IMR-90 (cell line): ENCODE measurements at regions not wholly inside any gene's neighbourhood (a gene's known extent, or its start where the extent isn't known, plus 50 kb on each side); places are given as distances from the start of the nearest gene placed in this dataset.

Experiments used
- ATAC-seq: fragments of 200-7000 bp; cut with Tn5 transposase; 2 replicates; pipeline ENCODE4 v1.9.1; 2020; ENCODE audit warnings: low read depth, mild to moderate bottlenecking, moderate library complexity
- BruUV-seq: library from RNA; stranded (reverse); fragments of 400-500 nt; replicated peaks from 2 replicates; lab custom pipeline; 2021; lab: Mats Ljungman, UMichigan
- CTCF ChIA-PET: fragments of 300-600 bp; formaldehyde crosslinking; extraction: SDS; loops from one replicate; lab custom pipeline; 2021; ENCODE audit warnings: antibody characterized with exemption; lab: Yijun Ruan, JAX
- POLR2A ChIA-PET: fragments of 300-600 bp; sonication (Branson Sonifier 250); formaldehyde crosslinking; loops from one replicate; lab custom pipeline; 2022; ENCODE audit warnings: antibody characterized with exemption; ENCODE audit not compliant: unreplicated experiment; lab: Charles Lee
- DNase-seq: peaks from one replicate; pipeline ENCODE4 v3.0.0; 2013
- H2AFZ ChIP-seq: replicated peaks from 2 replicates; pipeline ENCODE3; 2013; ENCODE audit warnings: low read length, mild to moderate bottlenecking; ENCODE audit not compliant: poor library complexity
- H2AK5ac ChIP-seq: 2 replicates; pipeline ENCODE4 v1.6.1; 2013; ENCODE audit warnings: low read depth, low read length, inconsistent platforms
- H2AK9ac ChIP-seq: replicated peaks from 2 replicates; pipeline ENCODE3; 2013; ENCODE audit warnings: mild to moderate bottlenecking, low read depth, low read length, moderate library complexity; ENCODE audit not compliant: poor library complexity
- H2BK120ac ChIP-seq: 2 replicates; pipeline ENCODE4 v1.6.1; 2013; ENCODE audit warnings: low read depth, low read length, inconsistent platforms
- H2BK15ac ChIP-seq: 3 replicates; pipeline ENCODE4 v1.6.1; 2013; ENCODE audit warnings: low read depth, low read length, inconsistent platforms
- H2BK20ac ChIP-seq: 2 replicates; pipeline ENCODE4 v1.6.1; 2013; ENCODE audit warnings: low read depth, mild to moderate bottlenecking, inconsistent platforms, low read length, moderate library complexity
- H2BK5ac ChIP-seq: 2 replicates; pipeline ENCODE4 v1.6.1; 2013; ENCODE audit warnings: mild to moderate bottlenecking, low read depth, low read length, inconsistent platforms; ENCODE audit not compliant: poor library complexity, severe bottlenecking
- H3K14ac ChIP-seq: replicated peaks from 2 replicates; pipeline ENCODE4 v1.6.1; 2013; ENCODE audit warnings: low read depth, low read length, inconsistent platforms
- H3K18ac ChIP-seq: 2 replicates; pipeline ENCODE4 v1.6.1; 2013; ENCODE audit warnings: low read depth, low read length, control low read depth
- H3K23ac ChIP-seq: 2 replicates; pipeline ENCODE4 v1.6.1; 2013; ENCODE audit warnings: low read depth, low read length, inconsistent platforms
- H3K27ac ChIP-seq: 2 replicates; pipeline ENCODE4 v1.5.1; 2013; ENCODE audit warnings: mild to moderate bottlenecking, control low read depth, low read length; ENCODE audit not compliant: insufficient read depth
- H3K27me3 ChIP-seq: 2 replicates; pipeline ENCODE4 v1.6.1; 2013; ENCODE audit warnings: low read length; ENCODE audit not compliant: control insufficient read depth, insufficient read depth
- H3K36me3 ChIP-seq: 2 replicates; pipeline ENCODE4 v1.6.1; 2013; ENCODE audit warnings: low read length, mixed read lengths; ENCODE audit not compliant: control insufficient read depth, insufficient read depth
- H3K4ac ChIP-seq: 2 replicates; pipeline ENCODE4 v1.6.1; 2013; ENCODE audit warnings: low read depth, low read length, inconsistent platforms
- H3K4me1 ChIP-seq: 2 replicates; pipeline ENCODE4 v1.6.1; 2013; ENCODE audit warnings: low read length, mixed read lengths; ENCODE audit not compliant: control insufficient read depth, insufficient read depth
- H3K4me2 ChIP-seq: 2 replicates; pipeline ENCODE4 v1.6.1; 2013; ENCODE audit warnings: low read depth, mild to moderate bottlenecking, control low read depth, low read length, moderate library complexity
- H3K4me3 ChIP-seq: 2 replicates; pipeline ENCODE4 v1.5.1; 2013; ENCODE audit warnings: low read depth, mild to moderate bottlenecking, control low read depth, low read length, moderate library complexity; ENCODE audit not compliant: insufficient read depth
- H3K56ac ChIP-seq: 2 replicates; pipeline ENCODE4 v1.6.1; 2013; ENCODE audit warnings: low read length, inconsistent platforms; ENCODE audit not compliant: insufficient read depth; ENCODE audit errors: extremely low read depth
- H3K79me1 ChIP-seq, 2 experiments: 2 replicates each; pipeline ENCODE4 v1.6.1; 2013; ENCODE audit warnings: low read length in 2 of 2, inconsistent platforms in 1 of 2, low read depth in 1 of 2
- H3K9ac ChIP-seq: 2 replicates; pipeline ENCODE4 v1.6.1; 2013; ENCODE audit warnings: low read depth, low read length, control low read depth
- H3K9me1 ChIP-seq: 2 replicates; pipeline ENCODE4 v1.6.1; 2013; ENCODE audit warnings: low read length, inconsistent platforms; ENCODE audit not compliant: insufficient read depth
- H3K9me3 ChIP-seq: 2 replicates; pipeline ENCODE4 v1.6.1; 2013; ENCODE audit warnings: low read length; ENCODE audit not compliant: control insufficient read depth, insufficient read depth
- H4K20me1 ChIP-seq: 2 replicates; pipeline ENCODE4 v1.6.1; 2013; ENCODE audit warnings: low read length, inconsistent platforms; ENCODE audit not compliant: insufficient read depth
- H4K5ac ChIP-seq: 2 replicates; pipeline ENCODE4 v1.6.1; 2013; ENCODE audit warnings: mild to moderate bottlenecking, low read depth, low read length, control low read depth
- H4K8ac ChIP-seq, 2 experiments: 2 replicates each; pipeline ENCODE4 v1.6.1; 2013; ENCODE audit warnings: low read depth in 2 of 2, low read length in 2 of 2, control low read depth in 1 of 2, inconsistent platforms in 1 of 2
- H4K91ac ChIP-seq: 2 replicates; pipeline ENCODE4 v1.6.1; 2013; ENCODE audit warnings: low read depth, low read length, inconsistent platforms; ENCODE audit not compliant: insufficient read depth
- BHLHE40 ChIP-seq: fragments of 150-350 bp; IDR thresholded peaks from 2 replicates; pipeline ENCODE4 v1.6.1; 2016; ENCODE audit warnings: mild to moderate bottlenecking, low read depth, low read length
- CEBPB ChIP-seq: IDR thresholded peaks from 2 replicates; pipeline ENCODE4 v1.6.1; 2012; ENCODE audit warnings: low read depth, low read length, improper control_type of control experiment
- CHD1 ChIP-seq: IDR thresholded peaks from 2 replicates; pipeline ENCODE4 v1.6.1; 2012; ENCODE audit warnings: low read depth, low read length, improper control_type of control experiment
- FOS ChIP-seq: fragments of 150-350 bp; IDR thresholded peaks from 2 replicates; pipeline ENCODE4 v1.6.1; 2016; ENCODE audit warnings: low read depth, low read length
- MAFK ChIP-seq: IDR thresholded peaks from 2 replicates; pipeline ENCODE4 v1.6.1; 2012; ENCODE audit warnings: low read depth, low read length, improper control_type of control experiment
- MAZ ChIP-seq: IDR thresholded peaks from 2 replicates; pipeline ENCODE4 v1.6.1; 2012; ENCODE audit warnings: low read depth, mild to moderate bottlenecking, low read length, improper control_type of control experiment, moderate library complexity, borderline replicate concordance
- MXI1 ChIP-seq: IDR thresholded peaks from 2 replicates; pipeline ENCODE4 v1.6.1; 2012; ENCODE audit warnings: low read depth, mild to moderate bottlenecking, low read length, moderate library complexity, borderline replicate concordance
- NFE2L2 ChIP-seq: fragments of 150-350 bp; IDR thresholded peaks from 2 replicates; pipeline ENCODE4 v1.6.1; 2016; ENCODE audit warnings: low read depth, mild to moderate bottlenecking, low read length
- POLR2A ChIP-seq: IDR thresholded peaks from 2 replicates; pipeline ENCODE4 v1.6.1; 2012; ENCODE audit warnings: mild to moderate bottlenecking, low read depth, low read length
- RAD21 ChIP-seq: IDR thresholded peaks from 2 replicates; pipeline ENCODE4 v1.6.1; 2012; ENCODE audit warnings: low read length, improper control_type of control experiment
- RCOR1 ChIP-seq: IDR thresholded peaks from 2 replicates; pipeline ENCODE4 v1.6.1; 2012; ENCODE audit warnings: mild to moderate bottlenecking, low read length, improper control_type of control experiment; ENCODE audit not compliant: insufficient replicate concordance
- RFX5 ChIP-seq: IDR thresholded peaks from 2 replicates; pipeline ENCODE4 v1.8.0; 2012; ENCODE audit warnings: low read depth, mild to moderate bottlenecking, low read length, moderate library complexity
- SMC3 ChIP-seq: fragments of 150-350 bp; IDR thresholded peaks from 2 replicates; pipeline ENCODE4 v1.6.1; 2016; ENCODE audit warnings: low read depth, mild to moderate bottlenecking, antibody characterized with exemption, low read length, moderate library complexity
- WGBS, 2 experiments: methylation state at CpG; one replicate each; pipeline versions ENCODE4 v1.1.5 to v1.1.7; 2013; ENCODE audit warnings: missing lambda C conversion rate in 2 of 2; ENCODE audit not compliant: insufficient read length in 1 of 2; ENCODE audit errors: extremely low coverage in 2 of 2; 5-methylcytosine and 5-hydroxymethylcytosine counted together
- dilution Hi-C: fragments of 300-500 bp; cut with HindIII; formaldehyde crosslinking; loops from one replicate; pipeline ENCODE4 v1.14.3; 2018; ENCODE audit warnings: low sequenced_read_pairs; ENCODE audit not compliant: unreplicated experiment
- in situ Hi-C: fragments of 300-500 bp; cut with MboI; formaldehyde crosslinking; loops from 3 replicates; pipeline ENCODE4 v1.14.3; 2019; ENCODE audit warnings: low sequenced_read_pairs, inconsistent platforms, mixed read lengths
- intact Hi-C: fragments of 100-400 bp; cut with micrococcal nuclease; formaldehyde crosslinking; loops from 2 replicates; pipeline ENCODE4 v1.10.0; 2022
- TF ChIP-seq, protein P1 (sequence below): fragments of 150-350 bp; IDR thresholded peaks from 2 replicates; pipeline ENCODE4 v1.6.1; 2017; ENCODE audit warnings: mild to moderate bottlenecking, antibody characterized with exemption, low read length, low read depth
- TF ChIP-seq, protein P2 (sequence below): fragments of 150-350 bp; IDR thresholded peaks from 2 replicates; pipeline ENCODE4 v1.6.1; 2016; ENCODE audit warnings: low read depth, mild to moderate bottlenecking, low read length, moderate library complexity, borderline replicate concordance
- TF ChIP-seq, protein P3 (sequence below): conservative IDR thresholded peaks from 2 replicates; pipeline ENCODE4 v1.5.1; 2012; ENCODE audit warnings: mild to moderate bottlenecking, low read depth, low read length, improper control_type of control experiment

DNA sequence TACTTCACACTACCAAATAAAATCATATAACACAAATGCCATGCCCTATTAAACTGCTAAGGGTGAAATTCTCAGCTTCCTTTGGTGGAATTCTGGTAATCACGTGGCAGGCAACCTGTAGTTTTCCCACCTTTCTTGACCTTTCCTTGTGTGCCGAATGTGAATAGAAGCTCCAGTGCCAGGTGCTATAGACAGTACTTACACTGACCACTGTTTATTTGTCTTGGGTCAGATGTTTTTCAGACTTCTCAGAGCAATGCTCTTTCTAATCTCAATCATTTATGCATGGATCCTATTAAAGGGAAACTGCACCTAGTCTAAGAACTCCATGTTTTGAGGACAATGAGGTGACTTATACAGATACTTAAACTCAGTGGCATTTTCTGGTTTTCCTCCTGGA, 296.8 kb upstream of the DIAPH2 start:
- Histone ChIP-seq H3K4ac (no peak overlapping the region), H2AK5ac (no peak overlapping the region), H2AK9ac (no peak overlapping the region), H4K5ac (no peak overlapping the region), H3K79me1 (no peaks in the 10 kb centered on the region), H3K23ac (no peak overlapping the region), H2BK120ac (no peak overlapping the region), H4K20me1 (no peaks in the 10 kb centered on the region), H2BK5ac (no peak overlapping the region), H3K18ac (no peak overlapping the region), H3K27me3 (no peaks in the 10 kb centered on the region; the same call in 1 of the 2 replicates), H4K91ac (no peak overlapping the region), H3K9ac (no peak overlapping the region), H3K9me3 (no peaks in the 10 kb centered on the region), H4K8ac (no peak overlapping the region), H3K14ac (no peak overlapping the region), H3K36me3 (no peaks in the 10 kb centered on the region), H3K56ac (no peak overlapping the region), H2BK20ac (no peak overlapping the region), H3K27ac (no peak overlapping the region), H3K9me1 (no peaks in the 10 kb centered on the region), H3K4me3 (no peak overlapping the region), H3K4me2 (peak overlapping the region; percentile 35; the same call in 1 of the 2 replicates), H3K4me1 (peaks cover 2% of the 10 kb centered on the region; the same call in 1 of the 2 replicates), H2BK15ac (no peak overlapping the region), H2AFZ (no peak overlapping the region)
- intact Hi-C loops = no loop called here
- BruUV-seq = no TSS peak
- DNase-seq = peak; percentile 19
- in situ Hi-C loops = no loop called here
- POLR2A ChIA-PET = no interaction called here
- CTCF ChIA-PET = no interaction called here
- TF ChIP-seq RCOR1 (no peak), MXI1 (no peak), RFX5 (no peak), RAD21 (no peak), FOS (no peak), NFE2L2 (no peak), MAFK (no peak), POLR2A (no peak), SMC3 (no peak), CEBPB (no peak), BHLHE40 (no peak), CHD1 (no peak), MAZ (no peak)
- TF ChIP-seq, protein P1, sequence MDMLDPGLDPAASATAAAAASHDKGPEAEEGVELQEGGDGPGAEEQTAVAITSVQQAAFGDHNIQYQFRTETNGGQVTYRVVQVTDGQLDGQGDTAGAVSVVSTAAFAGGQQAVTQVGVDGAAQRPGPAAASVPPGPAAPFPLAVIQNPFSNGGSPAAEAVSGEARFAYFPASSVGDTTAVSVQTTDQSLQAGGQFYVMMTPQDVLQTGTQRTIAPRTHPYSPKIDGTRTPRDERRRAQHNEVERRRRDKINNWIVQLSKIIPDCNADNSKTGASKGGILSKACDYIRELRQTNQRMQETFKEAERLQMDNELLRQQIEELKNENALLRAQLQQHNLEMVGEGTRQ = no peak
- TF ChIP-seq, protein P2, sequence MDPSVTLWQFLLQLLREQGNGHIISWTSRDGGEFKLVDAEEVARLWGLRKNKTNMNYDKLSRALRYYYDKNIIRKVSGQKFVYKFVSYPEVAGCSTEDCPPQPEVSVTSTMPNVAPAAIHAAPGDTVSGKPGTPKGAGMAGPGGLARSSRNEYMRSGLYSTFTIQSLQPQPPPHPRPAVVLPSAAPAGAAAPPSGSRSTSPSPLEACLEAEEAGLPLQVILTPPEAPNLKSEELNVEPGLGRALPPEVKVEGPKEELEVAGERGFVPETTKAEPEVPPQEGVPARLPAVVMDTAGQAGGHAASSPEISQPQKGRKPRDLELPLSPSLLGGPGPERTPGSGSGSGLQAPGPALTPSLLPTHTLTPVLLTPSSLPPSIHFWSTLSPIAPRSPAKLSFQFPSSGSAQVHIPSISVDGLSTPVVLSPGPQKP = no peak
- TF ChIP-seq, protein P3, sequence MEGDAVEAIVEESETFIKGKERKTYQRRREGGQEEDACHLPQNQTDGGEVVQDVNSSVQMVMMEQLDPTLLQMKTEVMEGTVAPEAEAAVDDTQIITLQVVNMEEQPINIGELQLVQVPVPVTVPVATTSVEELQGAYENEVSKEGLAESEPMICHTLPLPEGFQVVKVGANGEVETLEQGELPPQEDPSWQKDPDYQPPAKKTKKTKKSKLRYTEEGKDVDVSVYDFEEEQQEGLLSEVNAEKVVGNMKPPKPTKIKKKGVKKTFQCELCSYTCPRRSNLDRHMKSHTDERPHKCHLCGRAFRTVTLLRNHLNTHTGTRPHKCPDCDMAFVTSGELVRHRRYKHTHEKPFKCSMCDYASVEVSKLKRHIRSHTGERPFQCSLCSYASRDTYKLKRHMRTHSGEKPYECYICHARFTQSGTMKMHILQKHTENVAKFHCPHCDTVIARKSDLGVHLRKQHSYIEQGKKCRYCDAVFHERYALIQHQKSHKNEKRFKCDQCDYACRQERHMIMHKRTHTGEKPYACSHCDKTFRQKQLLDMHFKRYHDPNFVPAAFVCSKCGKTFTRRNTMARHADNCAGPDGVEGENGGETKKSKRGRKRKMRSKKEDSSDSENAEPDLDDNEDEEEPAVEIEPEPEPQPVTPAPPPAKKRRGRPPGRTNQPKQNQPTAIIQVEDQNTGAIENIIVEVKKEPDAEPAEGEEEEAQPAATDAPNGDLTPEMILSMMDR = no peak
- dilution Hi-C loops = no loop called here
- peak; percentile 24; the same call in 1 of the 2 replicates for ATAC-seq
- no CpG with 5 or more reads among the region's 2 CpGs for WGBS, 2 experiments
